ENCODE measurements at regions not wholly inside any gene's neighbourhood (a gene's known extent, or its start where the extent isn't known, plus 50 kb on each side); places are given as distances from the start of the nearest gene placed in this dataset.

- no peak overlapping the region for H3K27ac ChIP-seq (replicated peaks)
- H3K9me3 ChIP-seq (replicated peaks): no peaks in the 10 kb centered on the region
- no peaks in the 10 kb centered on the region for H3K27me3 ChIP-seq (ENCODE audit: low read depth)
- DNase-seq: no peak
- intact Hi-C loops (cut with micrococcal nuclease): no loop called here
- no peaks in the 10 kb centered on the region for H3K4me1 ChIP-seq
- no peak overlapping the region for H3K4me3 ChIP-seq
- no peaks in the 10 kb centered on the region for H3K36me3 ChIP-seq
- TF ChIP-seq CTCF (IDR thresholded peaks at IDR 0.05; ENCODE audit: borderline replicate concordance): no peak
These were observed 378.0 kb downstream of the FOXG1 start for GRCh38 chr14:29144621-29145020.

GRCh38 chr14:29148221-29148620, 381.6 kb downstream of the FOXG1 start:
- Histone ChIP-seq H3K27me3 (ENCODE audit: low read depth) (no peaks in the 10 kb centered on the region), H3K4me1 (no peaks in the 10 kb centered on the region), H3K27ac (replicated peaks) (no peak overlapping the region), H3K36me3 (no peaks in the 10 kb centered on the region), H3K4me3 (no peak overlapping the region), H3K9me3 (replicated peaks) (peaks cover 4% of the 10 kb centered on the region)
- intact Hi-C loops (cut with micrococcal nuclease): no loop called here
- no peak for DNase-seq
- no peak for TF ChIP-seq CTCF (IDR thresholded peaks at IDR 0.05; ENCODE audit: borderline replicate concordance)

- no peak for TF ChIP-seq CTCF (IDR thresholded peaks at IDR 0.05; ENCODE audit: borderline replicate concordance)
- intact Hi-C loops (cut with micrococcal nuclease): no loop called here
- H3K27ac ChIP-seq (replicated peaks): no peak overlapping the region
- no peaks in the 10 kb centered on the region for H3K4me1 ChIP-seq
- H3K9me3 ChIP-seq (replicated peaks): peaks cover 4% of the 10 kb centered on the region
- no peak overlapping the region for H3K4me3 ChIP-seq
- no peaks in the 10 kb centered on the region for H3K27me3 ChIP-seq (ENCODE audit: low read depth)
- DNase-seq: no peak
- H3K36me3 ChIP-seq: no peaks in the 10 kb centered on the region
These were observed 383.2 kb downstream of the FOXG1 start for GRCh38 chr14:29149798-29150197.

- no peaks in the 10 kb centered on the region for H3K4me1 ChIP-seq
- no peak for DNase-seq
- H3K27me3 ChIP-seq (ENCODE audit: low read depth): no peaks in the 10 kb centered on the region
- peaks cover 4% of the 10 kb centered on the region for H3K9me3 ChIP-seq (replicated peaks)
- no peaks in the 10 kb centered on the region for H3K36me3 ChIP-seq
- TF ChIP-seq CTCF (IDR thresholded peaks at IDR 0.05; ENCODE audit: borderline replicate concordance): no peak
- H3K27ac ChIP-seq (replicated peaks): no peak overlapping the region
- no peak overlapping the region for H3K4me3 ChIP-seq
- intact Hi-C loops (cut with micrococcal nuclease): no loop called here
These were observed 384.1 kb downstream of the FOXG1 start for GRCh38 chr14:29150659-29151058.

GRCh38 chr14:29156096-29156495, 389.5 kb downstream of the FOXG1 start:
- Histone ChIP-seq H3K9me3 (replicated peaks) (peaks cover 10% of the 10 kb centered on the region), H3K36me3 (no peaks in the 10 kb centered on the region), H3K4me1 (no peaks in the 10 kb centered on the region), H3K27me3 (ENCODE audit: low read depth) (no peaks in the 10 kb centered on the region), H3K4me3 (no peak overlapping the region), H3K27ac (replicated peaks) (no peak overlapping the region)
- DNase-seq: no peak
- intact Hi-C loops (cut with micrococcal nuclease): no loop called here
- no peak for TF ChIP-seq CTCF (IDR thresholded peaks at IDR 0.05; ENCODE audit: borderline replicate concordance)

- Histone ChIP-seq H3K4me1 (no peaks in the 10 kb centered on the region), H3K36me3 (no peaks in the 10 kb centered on the region), H3K27me3 (ENCODE audit: low read depth) (no peaks in the 10 kb centered on the region), H3K27ac (replicated peaks) (no peak overlapping the region), H3K4me3 (no peak overlapping the region), H3K9me3 (replicated peaks) (peaks cover 6% of the 10 kb centered on the region)
- intact Hi-C loops (cut with micrococcal nuclease): no loop called here
- no peak for TF ChIP-seq CTCF (IDR thresholded peaks at IDR 0.05; ENCODE audit: borderline replicate concordance)
- DNase-seq: no peak
These were observed 395.0 kb downstream of the FOXG1 start for GRCh38 chr14:29161593-29161992.
